Stimulated activated CD4-positive, alpha-beta T cell treated with anti-CD3 and anti-CD28 coated beads, TNF-alpha, amount 100 ng/mL, for 1 hour (primary cell): ENCODE measurements at regions not wholly inside any gene's neighbourhood (a gene's known extent, or its start where the extent isn't known, plus 50 kb on each side); places are given as distances from the start of the nearest gene placed in this dataset.
"Not testable (repeated sequence)": the region's sequence is repeated elsewhere in the genome, so short reads cannot be mapped to it uniquely, and the experiment has no call there.

ENCODE experiments used
- DNase-seq, 3 donors: peaks; one replicate each; pipeline ENCODE4 v3.0.0-alpha.2; 2020; ENCODE audit warnings: low read depth in 3 of 3, low spot score in 1 of 3

GRCh38 chr4:138629669-138630068, 385.9 kb upstream of the NOCT start:
- DNase-seq, result no peak

GRCh38 chr4:138627096-138627495, 384.9 kb upstream of the SLC7A11 start:
- no peak for DNase-seq

- not testable (repeated sequence) for DNase-seq
Measured at GRCh38 chr4:138622362-138622761, 380.2 kb upstream of the SLC7A11 start.

- no peak for DNase-seq
Measured at GRCh38 chr4:138616775-138617174, 374.6 kb upstream of the SLC7A11 start.

GRCh38 chr4:138614398-138615142, 372.4 kb upstream of the SLC7A11 start:
- no peak for DNase-seq

- DNase-seq, result no peak
Measured at GRCh38 chr4:138612428-138612827, 370.3 kb upstream of the SLC7A11 start.

- no peak for DNase-seq
Measured at GRCh38 chr4:138611721-138612120, 369.6 kb upstream of the SLC7A11 start.

GRCh38 chr4:138611017-138611416, 368.9 kb upstream of the SLC7A11 start:
- DNase-seq, result no peak

- DNase-seq, result no peak
Measured at GRCh38 chr4:138609943-138610350, 367.8 kb upstream of the SLC7A11 start.

- DNase-seq, result no peak
Measured at GRCh38 chr4:138604556-138604955, 362.4 kb upstream of the SLC7A11 start.

- no peak for DNase-seq
Measured at GRCh38 chr4:138602664-138603063, 360.5 kb upstream of the SLC7A11 start.

- no peak for DNase-seq
Measured at GRCh38 chr4:138599965-138600364, 357.8 kb upstream of the SLC7A11 start.

GRCh38 chr4:138598226-138598625, 356.1 kb upstream of the SLC7A11 start:
- no peak for DNase-seq

- DNase-seq, result no peak
Measured at GRCh38 chr4:138596896-138597295, 354.7 kb upstream of the SLC7A11 start.

- no peak for DNase-seq
Measured at GRCh38 chr4:138595731-138596460, 353.7 kb upstream of the SLC7A11 start.

GRCh38 chr4:138595171-138595570, 353.0 kb upstream of the SLC7A11 start:
- no peak for DNase-seq

- no peak for DNase-seq
Measured at GRCh38 chr4:138592796-138593195, 350.6 kb upstream of the SLC7A11 start.

GRCh38 chr4:138591808-138592207, 349.7 kb upstream of the SLC7A11 start:
- no peak for DNase-seq

- DNase-seq, result no peak
Measured at GRCh38 chr4:138588501-138588900, 346.4 kb upstream of the SLC7A11 start.

GRCh38 chr4:138579146-138579545, 337.0 kb upstream of the SLC7A11 start:
- DNase-seq, result no peak

- not testable (repeated sequence) for DNase-seq
Measured at GRCh38 chr4:138577826-138578225, 335.7 kb upstream of the SLC7A11 start.

- DNase-seq, result no peak
Measured at GRCh38 chr4:138577145-138577544, 335.0 kb upstream of the SLC7A11 start.

GRCh38 chr4:138576684-138577083, 334.5 kb upstream of the SLC7A11 start:
- DNase-seq, result no peak
